ENCODE measurements at regions not wholly inside any gene's neighbourhood (a gene's known extent, or its start where the extent isn't known, plus 50 kb on each side); places are given as distances from the start of the nearest gene placed in this dataset.
A peak's percentile ranks its signal among the peaks of the same experiment; 100 is the strongest.

DNA sequence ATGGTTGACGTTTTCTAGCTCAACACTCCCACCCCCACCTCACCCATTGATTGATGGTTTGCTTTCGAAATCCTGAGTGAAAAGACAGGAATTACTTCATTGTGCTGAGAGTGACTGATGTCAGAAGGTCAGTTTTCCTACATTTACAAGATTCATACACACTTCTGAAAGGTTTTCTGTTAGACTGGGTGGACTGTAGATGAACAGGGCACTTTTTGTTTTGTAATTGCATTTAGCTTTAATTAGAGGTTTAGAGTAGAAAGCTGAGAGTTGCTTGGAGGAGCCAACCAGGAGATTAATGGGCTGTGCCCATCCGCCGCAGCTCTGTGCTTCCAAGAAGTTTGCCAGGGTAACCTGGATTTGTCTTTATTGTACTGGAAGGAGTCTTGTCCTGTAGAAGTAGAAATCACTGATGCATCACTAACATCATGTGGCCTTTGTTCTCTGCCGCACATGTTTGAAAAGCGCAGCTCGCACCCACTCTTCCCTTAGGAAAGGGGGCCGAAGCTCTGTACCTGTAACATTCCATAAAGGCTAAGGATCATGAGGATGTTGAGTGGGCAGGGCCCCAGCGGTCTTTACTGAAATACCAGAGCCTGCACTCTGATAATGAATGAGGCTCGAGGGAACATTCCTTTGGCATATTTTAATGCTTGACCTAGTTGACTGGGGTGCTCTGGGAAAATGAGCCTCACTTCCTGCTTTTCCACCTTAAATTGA, 267.6 kb upstream of the DMRT1 start:
- Histone ChIP-seq H3K4me1 (no peaks in the 10 kb centered on the region), H3K4me2 (no peak overlapping the region), H3K27me3 (no peaks in the 10 kb centered on the region), H4K20me1 (no peaks in the 10 kb centered on the region), H3K9ac (no peak overlapping the region), H3K9me3 (replicated peaks in 1 of 11) (peaks cover 0 to 9% (median 7%) of the 10 kb centered on the region in 11 experiments; a peak in 8 of 22 replicates), H3K27ac (no peak overlapping the region), H3K4me3 (no peak overlapping the region), H3K36me3 (no peaks in the 10 kb centered on the region)
- no peak for TF ChIP-seq Cebpa-rat (IDR thresholded peaks at IDR 0.05)

DNA sequence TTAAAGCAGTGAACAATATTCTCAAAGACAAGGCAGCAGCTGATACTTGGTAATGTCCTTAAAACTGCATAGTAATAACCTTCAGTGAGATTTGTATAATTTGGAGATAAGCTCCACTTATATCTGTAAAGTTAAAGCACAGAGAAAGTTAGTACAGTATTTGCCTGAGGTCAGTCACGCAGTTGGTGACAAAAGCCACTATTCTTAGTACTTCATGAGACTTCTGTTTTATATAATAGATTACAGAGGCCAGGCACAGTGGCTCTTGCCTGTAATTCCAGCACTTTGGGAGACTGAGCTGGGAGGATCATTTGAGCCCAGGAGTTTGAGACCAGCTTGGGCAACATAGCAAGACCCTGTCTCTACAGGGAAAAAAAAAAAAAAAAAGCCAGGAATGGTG, 266.4 kb upstream of the DMRT1 start:
- Histone ChIP-seq H3K36me3 (no peaks in the 10 kb centered on the region), H3K9ac (no peak overlapping the region), H4K20me1 (no peaks in the 10 kb centered on the region), H3K27ac (no peak overlapping the region), H3K4me2 (no peak overlapping the region), H3K4me3 (no peak overlapping the region), H3K27me3 (no peaks in the 10 kb centered on the region), H3K4me1 (no peaks in the 10 kb centered on the region), H3K9me3 (replicated peaks in 1 of 11) (peaks cover 0 to 15% (median 9%) of the 10 kb centered on the region in 11 experiments; a peak in 12 of 22 replicates)
- TF ChIP-seq Cebpa-rat (IDR thresholded peaks at IDR 0.05) = no peak

DNA sequence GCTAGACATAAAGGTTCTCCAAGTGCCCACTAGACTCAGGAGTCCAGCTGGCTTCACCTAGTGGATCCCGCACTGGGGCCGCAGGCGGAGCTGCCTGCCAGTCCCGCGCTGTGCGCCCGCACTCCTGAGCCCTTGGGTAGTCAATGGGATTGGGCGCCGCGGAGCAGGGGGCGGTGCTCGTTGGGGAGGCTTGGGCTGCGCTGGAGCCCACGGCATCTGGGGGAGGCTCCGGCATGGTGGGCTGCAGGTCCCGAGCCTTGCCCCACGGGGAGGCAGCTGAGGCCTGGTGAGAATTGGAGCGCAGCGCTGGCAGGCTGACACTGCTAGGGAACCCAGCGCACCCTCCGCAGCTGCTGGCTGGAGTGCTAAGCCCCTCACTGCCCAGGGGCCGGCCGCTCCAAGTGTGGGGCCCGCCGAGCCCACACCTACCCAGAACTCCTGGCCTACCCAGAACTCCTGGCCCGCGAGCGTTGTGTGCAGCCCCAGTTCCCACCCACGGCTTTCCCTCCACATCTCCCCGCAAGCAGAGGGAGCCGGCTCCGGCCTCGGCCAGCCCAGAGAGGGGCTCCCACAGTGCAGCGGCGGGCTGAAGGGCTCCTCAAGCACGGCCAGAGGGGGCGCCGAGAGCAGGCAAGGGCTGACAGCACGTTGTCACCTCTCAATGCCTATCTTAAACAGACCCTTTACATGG, 260.7 kb upstream of the DMRT1 start:
- no peak for TF ChIP-seq Cebpa-rat (IDR thresholded peaks at IDR 0.05)
- Histone ChIP-seq H3K4me3 (no peak overlapping the region), H3K36me3 (no peaks in the 10 kb centered on the region)

DNA sequence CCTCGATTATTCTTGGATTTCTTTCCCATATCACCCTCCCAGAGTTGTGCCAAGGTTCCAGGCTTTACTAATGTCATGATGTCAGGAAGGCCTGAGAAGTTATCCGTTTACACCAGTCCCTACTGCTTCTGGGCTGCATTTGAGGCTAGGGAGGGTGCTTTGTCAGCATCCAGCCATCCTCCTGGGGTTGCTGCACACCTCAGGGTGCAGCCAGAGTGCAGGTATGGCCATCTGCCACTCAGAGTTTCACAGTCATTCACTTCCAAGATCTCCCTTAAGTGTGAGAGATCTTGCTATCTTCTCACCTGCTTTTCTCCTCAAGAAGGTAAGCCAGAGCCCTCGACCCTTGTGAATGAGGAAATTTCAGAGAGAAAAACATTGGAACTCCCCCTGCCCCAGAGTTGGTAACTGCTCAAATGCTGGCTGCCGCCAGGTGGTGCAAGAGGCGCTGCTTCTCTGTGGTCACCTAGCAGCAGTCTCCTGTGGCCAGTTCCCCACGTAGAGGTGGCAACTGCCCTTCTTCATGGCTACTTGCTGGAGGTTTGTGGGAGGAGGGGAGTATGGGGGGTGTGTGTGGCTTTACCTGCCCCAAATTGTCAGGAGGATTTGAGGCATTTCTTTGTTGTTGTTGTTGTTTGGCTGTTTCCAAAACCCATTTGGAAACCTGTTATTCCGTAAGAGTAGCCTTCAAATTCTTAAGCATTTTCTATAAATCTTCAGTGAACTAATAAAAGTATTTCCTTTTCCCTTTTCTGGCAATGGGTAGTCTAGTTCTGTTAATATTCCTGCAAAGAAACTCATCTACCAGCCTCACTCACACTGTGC, 259.6 kb upstream of the DMRT1 start:
- TF ChIP-seq Cebpa-rat (IDR thresholded peaks at IDR 0.05) = no peak
- Histone ChIP-seq H4K20me1 (no peaks in the 10 kb centered on the region), H3K4me1 (no peaks in the 10 kb centered on the region), H3K36me3 (no peaks in the 10 kb centered on the region), H3K4me3 (no peak overlapping the region), H3K27me3 (no peaks in the 10 kb centered on the region), H3K27ac (no peak overlapping the region), H3K9me3 (replicated peaks in 1 of 11) (peaks cover 12 to 26% (median 20%) of the 10 kb centered on the region in 11 experiments), H3K9ac (no peak overlapping the region), H3K4me2 (no peak overlapping the region)

More for the DNA sequence above, 260.7 kb upstream of the DMRT1 start:
- Histone ChIP-seq H4K20me1 (no peaks in the 10 kb centered on the region), H3K9ac (no peak overlapping the region), H3K27me3 (no peaks in the 10 kb centered on the region), H3K9me3 (replicated peaks in 1 of 11) (peaks cover 12 to 27% (median 21%) of the 10 kb centered on the region in 11 experiments), H3K4me1 (no peaks in the 10 kb centered on the region), H3K4me2 (no peak overlapping the region), H3K27ac (no peak overlapping the region)

DNA sequence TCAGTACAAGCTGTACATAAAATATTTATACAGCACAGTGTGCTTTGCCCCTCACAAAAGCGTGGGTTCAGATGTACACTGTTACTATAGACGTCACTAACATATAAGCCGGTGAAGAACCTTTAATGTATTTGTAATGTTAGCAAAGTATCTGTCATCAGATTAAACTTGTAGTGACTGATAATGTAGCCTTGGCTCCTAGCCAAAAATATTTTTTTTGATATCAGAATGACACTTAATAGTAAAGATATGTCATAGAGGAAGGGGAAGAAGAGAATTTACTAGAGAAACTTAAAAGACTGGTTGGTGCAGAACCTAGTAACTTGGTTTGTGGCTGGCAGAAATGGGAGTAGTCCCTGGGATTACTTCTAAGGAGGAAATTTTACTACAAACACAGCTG, 258.7 kb upstream of the DMRT1 start:
- peaks cover 9 to 21% (median 13%) of the 10 kb centered on the region in 11 experiments; a peak in 20 of 22 replicates for H3K9me3 ChIP-seq (replicated peaks in 1 of 11)
- H3K27me3 ChIP-seq = no peaks in the 10 kb centered on the region
- H3K4me1 ChIP-seq = no peaks in the 10 kb centered on the region
- no peaks in the 10 kb centered on the region for H3K36me3 ChIP-seq
- H4K20me1 ChIP-seq = no peaks in the 10 kb centered on the region
- H3K4me2 ChIP-seq = no peak overlapping the region
- H3K4me3 ChIP-seq = no peak overlapping the region
- no peak for TF ChIP-seq Cebpa-rat (IDR thresholded peaks at IDR 0.05)
- H3K27ac ChIP-seq = no peak overlapping the region
- no peak overlapping the region for H3K9ac ChIP-seq

DNA sequence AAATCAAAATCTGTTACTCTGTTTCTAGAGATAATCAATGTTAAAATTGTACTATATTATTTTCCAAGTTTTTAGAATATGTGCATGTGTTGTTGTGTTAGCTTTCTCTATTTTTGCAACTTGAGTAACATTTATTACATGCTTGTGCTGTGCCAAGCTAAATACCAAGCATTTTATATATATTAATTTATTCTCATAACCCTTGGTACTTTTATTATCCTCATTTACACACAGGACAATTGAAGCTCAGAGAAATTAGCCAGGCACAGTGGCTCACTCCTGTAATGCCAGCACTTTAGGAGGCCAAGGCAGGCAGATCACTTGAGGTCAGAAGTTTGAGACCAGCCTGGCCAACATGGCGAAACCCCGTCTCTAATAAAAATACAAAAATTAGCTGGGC, 254.0 kb upstream of the DMRT1 start:
- no peaks in the 10 kb centered on the region for H4K20me1 ChIP-seq
- peaks cover 0 to 4% (median 0%) of the 10 kb centered on the region in 10 experiments; a peak in 1 of 20 replicates for H3K4me1 ChIP-seq
- H3K4me3 ChIP-seq = no peak overlapping the region
- no peaks in the 10 kb centered on the region for H3K9me3 ChIP-seq (replicated peaks in 1 of 11)
- no peak overlapping the region for H3K27ac ChIP-seq
- no peaks in the 10 kb centered on the region for H3K36me3 ChIP-seq
- no peaks in the 10 kb centered on the region for H3K27me3 ChIP-seq
- no peak for TF ChIP-seq Cebpa-rat (IDR thresholded peaks at IDR 0.05)
- H3K4me2 ChIP-seq = no peak overlapping the region
- H3K9ac ChIP-seq = no peak overlapping the region

DNA sequence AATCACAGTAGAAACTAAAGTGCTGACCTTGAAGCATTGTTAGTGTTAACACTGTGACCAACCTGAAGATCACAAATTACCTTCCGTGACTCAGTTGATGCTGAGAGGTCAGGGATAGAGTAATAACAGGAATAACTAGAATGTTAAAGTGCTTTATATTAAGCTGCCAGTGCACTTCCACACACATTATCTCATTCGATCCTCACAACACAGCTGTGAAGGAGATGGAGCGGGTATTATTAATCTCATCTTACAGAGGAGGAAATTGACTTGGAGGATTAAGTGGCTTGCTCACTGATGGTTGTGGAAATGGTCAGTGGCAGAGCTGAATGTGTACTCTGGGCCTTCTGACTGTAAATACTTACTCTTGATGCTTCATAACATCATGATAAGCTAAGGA, 252.5 kb upstream of the DMRT1 start:
- Histone ChIP-seq H3K4me2 (no peak overlapping the region), H3K36me3 (no peaks in the 10 kb centered on the region), H3K9ac (no peak overlapping the region), H3K4me1 (peaks cover 0 to 4% (median 0%) of the 10 kb centered on the region in 10 experiments; a peak in 1 of 20 replicates), H3K27ac (no peak overlapping the region), H4K20me1 (no peaks in the 10 kb centered on the region), H3K27me3 (no peaks in the 10 kb centered on the region), H3K4me3 (no peak overlapping the region), H3K9me3 (replicated peaks in 1 of 11) (no peaks in the 10 kb centered on the region)
- TF ChIP-seq Cebpa-rat (IDR thresholded peaks at IDR 0.05) = no peak

DNA sequence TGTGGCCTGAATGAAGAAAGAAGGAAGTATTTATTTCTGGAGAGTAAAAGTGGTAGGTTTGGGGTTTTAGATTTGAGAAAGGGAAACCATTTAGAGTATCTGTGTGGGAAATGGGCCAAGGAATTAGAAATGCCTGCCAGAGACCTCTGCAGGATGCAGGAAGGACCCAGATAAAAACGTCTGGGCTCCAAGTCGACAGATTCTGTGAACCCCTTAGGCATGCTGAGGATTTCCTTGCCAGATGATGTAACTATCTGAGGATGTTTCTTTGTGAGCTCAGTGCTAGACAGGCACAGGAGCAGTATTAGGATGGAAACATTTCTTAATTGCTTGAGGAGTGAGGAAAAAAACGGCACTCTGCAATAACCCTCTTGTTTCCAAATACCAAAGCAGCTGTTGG, 251.8 kb upstream of the DMRT1 start:
- Histone ChIP-seq H3K4me3 (no peak overlapping the region), H3K27ac (no peak overlapping the region), H3K9me3 (replicated peaks in 1 of 11) (no peaks in the 10 kb centered on the region), H3K9ac (no peak overlapping the region), H4K20me1 (no peaks in the 10 kb centered on the region), H3K27me3 (no peaks in the 10 kb centered on the region), H3K4me2 (0 out of 22 replicates have a peak overlapping the region, but pooled peaks of 2 of the 11 experiments have one; percentile 8 to 14), H3K36me3 (no peaks in the 10 kb centered on the region), H3K4me1 (peaks cover 0 to 4% (median 0%) of the 10 kb centered on the region in 10 experiments; a peak in 1 of 20 replicates)
- TF ChIP-seq Cebpa-rat (IDR thresholded peaks at IDR 0.05) = no peak

DNA sequence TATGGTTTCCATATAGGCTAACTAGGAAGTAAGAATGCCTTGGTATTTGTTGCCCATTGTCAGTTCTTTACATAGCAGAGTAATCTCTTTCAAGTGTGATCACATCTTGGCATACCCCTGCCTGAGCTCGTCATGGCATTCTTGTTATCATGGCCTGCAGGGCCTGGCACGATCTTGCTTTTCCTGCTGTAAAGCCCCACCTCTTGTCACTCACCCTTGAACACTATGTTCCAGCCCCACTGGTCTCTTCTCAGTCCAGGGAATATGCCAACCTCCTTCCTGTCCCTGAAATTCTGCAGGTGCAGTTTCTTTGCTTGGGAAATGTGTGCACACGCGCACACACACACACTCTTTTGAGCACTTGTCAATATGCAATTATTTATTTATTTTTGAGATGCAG, 250.2 kb upstream of the DMRT1 start:
- no peak overlapping the region for H3K4me2 ChIP-seq
- no peaks in the 10 kb centered on the region for H3K36me3 ChIP-seq
- H3K9ac ChIP-seq = no peak overlapping the region
- H4K20me1 ChIP-seq = no peaks in the 10 kb centered on the region
- H3K27me3 ChIP-seq = no peaks in the 10 kb centered on the region
- no peak overlapping the region for H3K4me3 ChIP-seq
- TF ChIP-seq Cebpa-rat (IDR thresholded peaks at IDR 0.05) = no peak
- no peak overlapping the region for H3K27ac ChIP-seq
- no peaks in the 10 kb centered on the region for H3K9me3 ChIP-seq (replicated peaks in 1 of 11)
- peaks cover 0 to 4% (median 0%) of the 10 kb centered on the region in 10 experiments; a peak in 1 of 20 replicates for H3K4me1 ChIP-seq

Measured in BLaER1 treated with 17β-estradiol and CSF1 and Interleukin-3, amounts not matched to agents 10 nM and 100 nM (cell line).